GM23248 (cell line): ENCODE measurements at regions not wholly inside any gene's neighbourhood (a gene's known extent, or its start where the extent isn't known, plus 50 kb on each side); places are given as distances from the start of the nearest gene placed in this dataset.

Experiments
- EZH2 ChIP-seq: fragments of 200-600 bp; sonication (generic); IDR thresholded peaks from 2 replicates; pipeline ENCODE4 v1.6.1; 2018; ENCODE audit warnings: antibody characterized with exemption, mild to moderate bottlenecking; ENCODE audit not compliant: insufficient read depth, poor library complexity, severe bottlenecking
- EZH2phosphoT487 ChIP-seq: fragments of 200-600 bp; sonication (generic); IDR thresholded peaks from 2 replicates; pipeline ENCODE4 v1.6.1; 2018; ENCODE audit warnings: antibody characterized with exemption, moderate library complexity, mild to moderate bottlenecking, low read depth; ENCODE audit not compliant: insufficient read depth

DNA sequence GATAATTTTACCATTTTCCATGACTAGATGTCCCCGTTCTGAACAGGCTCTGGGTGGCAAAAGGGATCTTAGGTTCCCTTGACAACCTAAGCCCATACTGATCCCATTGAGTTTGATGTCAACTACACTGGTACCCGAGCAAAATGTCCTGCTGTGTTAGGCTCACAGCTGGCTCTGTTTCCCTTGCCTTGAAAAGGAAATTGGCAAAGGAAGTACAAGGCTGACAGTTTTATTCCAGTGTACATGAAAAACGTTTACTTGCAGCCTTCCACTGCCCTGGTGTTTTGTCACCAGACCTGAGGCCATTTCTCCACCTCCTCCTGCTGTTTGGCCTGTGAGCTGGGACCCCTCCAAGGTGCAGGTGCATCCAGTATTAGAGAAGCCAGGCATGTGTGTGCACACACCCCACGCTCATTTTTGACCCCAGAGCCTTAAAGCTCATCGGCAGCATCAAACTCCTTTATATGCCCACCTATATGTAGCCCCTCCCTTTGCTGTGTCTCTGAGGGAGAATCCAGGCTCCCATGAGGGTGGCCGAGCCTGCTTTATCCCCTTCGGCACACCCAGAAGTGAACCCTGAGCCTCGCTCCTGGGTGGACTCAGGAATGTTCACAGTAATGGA, 171.3 kb downstream of the NDUFA10 start:
- no peak for TF ChIP-seq EZH2phosphoT487
- TF ChIP-seq EZH2: no peak
